HCT116 (cell line): ENCODE measurements at regions not wholly inside any gene's neighbourhood (a gene's known extent, or its start where the extent isn't known, plus 50 kb on each side); places are given as distances from the start of the nearest gene placed in this dataset.

Experiments
- ATAC-seq: fragments of 200-7000 bp; cut with Tn5 transposase; 2 replicates; pipeline ENCODE4 v1.9.1; 2020; ENCODE audit warnings: mild to moderate bottlenecking, moderate library complexity
- BruUV-seq: library from RNA; stranded (reverse); fragments of 400-500 nt; replicated peaks from 2 replicates; lab custom pipeline; 2021; lab: Mats Ljungman, UMichigan
- CTCF ChIA-PET: fragments of 300-600 bp; sonication (Branson Sonifier 250); formaldehyde crosslinking; loops from one replicate; lab custom pipeline; 2021; ENCODE audit warnings: antibody characterized with exemption; lab: Charles Lee
- POLR2A ChIA-PET: fragments of 300-600, 350-600 bp; sonication (Branson Sonifier 250); formaldehyde crosslinking; loops from one replicate; lab custom pipeline; 2021; ENCODE audit warnings: antibody characterized with exemption; lab: Charles Lee
- RAD21 ChIA-PET, 2 experiments: fragments of 300-600 bp; sonication (Branson Sonifier 250); formaldehyde crosslinking; loops; one replicate each; lab custom pipeline; 2023; ENCODE audit warnings: low total read pairs in 2 of 2; ENCODE audit not compliant: uncharacterized antibody in 2 of 2, unreplicated experiment in 2 of 2, low non-redundant PET in 1 of 2; lab: Charles Lee
- DNase-seq: peaks from one replicate; pipeline ENCODE4 v3.0.0-alpha.2; 2010; ENCODE audit warnings: low read depth, low spot score
- H2AFZ ChIP-seq: fragments of 200-600 bp; shearing (Covaris generic), sonication (generic); 2 replicates; pipeline ENCODE4 v1.6.1; 2017; ENCODE audit warnings: low read depth, mixed run types, mixed read lengths, antibody characterized with exemption, low read length; ENCODE audit not compliant: poor library complexity, severe bottlenecking
- H3K27ac ChIP-seq: 2 replicates; pipeline ENCODE4 v1.5.1; 2012; ENCODE audit warnings: low read depth, low read length
- H3K27me3 ChIP-seq: fragments of 200-600 bp; sonication (generic); 2 replicates; pipeline ENCODE4 v1.6.1; 2016; ENCODE audit warnings: mixed run types, low read length, mixed read lengths; ENCODE audit not compliant: insufficient read depth
- H3K36me3 ChIP-seq, 2 experiments: fragments of 200-500 bp in 1 of 2; fragments of 200-600 bp in 1 of 2; sonication (Bioruptor generic) in 1 of 2; sonication (generic) in 1 of 2; 2 replicates each; pipeline versions ENCODE4 v1.5.1 to v1.6.1; 2014 to 2016; ENCODE audit warnings: low read length in 2 of 2, inconsistent platforms in 1 of 2, mixed read lengths in 1 of 2, mixed run types in 1 of 2; ENCODE audit not compliant: insufficient read depth in 2 of 2, control insufficient read depth in 1 of 2
- H3K4me1 ChIP-seq, 2 experiments: fragments of 200-600 bp in 1 of 2; sonication (generic) in 1 of 2; 2 replicates each; pipeline versions ENCODE4 v1.5.1 to v1.6.1; 2012 to 2017; ENCODE audit warnings: low read length in 2 of 2, inconsistent platforms in 1 of 2, mild to moderate bottlenecking in 1 of 2, mixed read lengths in 1 of 2, mixed run types in 1 of 2, moderate library complexity in 1 of 2; ENCODE audit not compliant: insufficient read depth in 2 of 2, control insufficient read depth in 1 of 2
- H3K4me2 ChIP-seq: fragments of 200-600 bp; sonication (generic); 2 replicates; pipeline ENCODE4 v1.6.1; 2017; ENCODE audit warnings: mixed run types, low read length, mixed read lengths
- H3K4me3 ChIP-seq, 2 experiments: fragments of 200-600 bp in 1 of 2; sonication (generic) in 1 of 2; replicated peaks in 1 of 2; 2 replicates each; pipeline ENCODE4 v1.5.1; 2011 to 2016; ENCODE audit warnings: low read length in 2 of 2, control low read depth in 1 of 2, low read depth in 1 of 2, mild to moderate bottlenecking in 1 of 2, mixed read lengths in 1 of 2, mixed run types in 1 of 2
- H3K79me2 ChIP-seq: fragments of 200-600 bp; sonication (generic); 2 replicates; pipeline ENCODE4 v1.6.1; 2017; ENCODE audit warnings: mild to moderate bottlenecking, mixed run types, low read length, moderate library complexity, mixed read lengths; ENCODE audit not compliant: insufficient read depth
- H3K9ac ChIP-seq: fragments of 200-600 bp; sonication (generic); 2 replicates; pipeline ENCODE4 v1.6.1; 2016; ENCODE audit warnings: low read length, mixed read lengths
- H3K9me2 ChIP-seq: fragments of 200-600 bp; sonication (generic), shearing (Covaris generic); 2 replicates; pipeline ENCODE4 v1.6.1; 2017; ENCODE audit warnings: mixed run types, mild to moderate bottlenecking, moderate library complexity; ENCODE audit not compliant: insufficient read depth
- H3K9me3 ChIP-seq, 2 experiments: fragments of 200-500 bp in 1 of 2; fragments of 200-600 bp in 1 of 2; sonication (Bioruptor generic) in 1 of 2; sonication (generic) in 1 of 2; 2 replicates each; pipeline ENCODE4 v1.6.1; 2014 to 2017; ENCODE audit warnings: low read length in 2 of 2, mixed read lengths in 2 of 2, inconsistent platforms in 1 of 2, low read depth in 1 of 2, mild to moderate bottlenecking in 1 of 2, mixed run types in 1 of 2, moderate library complexity in 1 of 2; ENCODE audit not compliant: control insufficient read depth in 1 of 2, insufficient read depth in 1 of 2
- H4K20me1 ChIP-seq: fragments of 200-600 bp; sonication (generic), shearing (Covaris generic); 2 replicates; pipeline ENCODE4 v1.6.1; 2017; ENCODE audit warnings: mixed run types, mild to moderate bottlenecking, moderate library complexity; ENCODE audit not compliant: insufficient read depth
- CBX3 ChIP-seq: IDR thresholded peaks from 2 replicates; pipeline ENCODE4 v1.6.1; 2012; ENCODE audit warnings: low read depth
- CEBPB ChIP-seq: IDR thresholded peaks from 2 replicates; pipeline ENCODE4 v1.6.1; 2012; ENCODE audit warnings: low read depth
- CTCF ChIP-seq, 3 experiments: fragments of 200-600 bp in 1 of 3; sonication (generic) in 1 of 3; IDR thresholded peaks in 2 of 3; conservative IDR thresholded peaks in 1 of 3; 2 replicates each; pipeline ENCODE4 v1.5.1; 2012 to 2017; ENCODE audit warnings: low read depth in 2 of 3, low read length in 2 of 3, antibody characterized with exemption in 1 of 3, borderline replicate concordance in 1 of 3, control low read depth in 1 of 3, mild to moderate bottlenecking in 1 of 3, mixed read lengths in 1 of 3, mixed run types in 1 of 3, moderate library complexity in 1 of 3; ENCODE audit not compliant: insufficient read depth in 1 of 3
- EGR1 ChIP-seq: IDR thresholded peaks from 2 replicates; pipeline ENCODE4 v1.6.1; 2012; ENCODE audit warnings: low read depth
- ELF1 ChIP-seq: IDR thresholded peaks from 2 replicates; pipeline ENCODE4 v1.6.1; 2012; ENCODE audit warnings: low read depth, borderline replicate concordance
- EZH2 ChIP-seq: fragments of 200-600 bp; sonication (generic); IDR thresholded peaks from 2 replicates; pipeline ENCODE4 v1.6.1; 2017; ENCODE audit warnings: antibody characterized with exemption, mixed run types
- EZH2phosphoT487 ChIP-seq: fragments of 200-600 bp; IDR thresholded peaks from 2 replicates; pipeline ENCODE4 v1.6.1; 2018; ENCODE audit warnings: antibody characterized with exemption, borderline replicate concordance
- FOSL1 ChIP-seq: IDR thresholded peaks from 2 replicates; pipeline ENCODE4 v1.6.1; 2012; ENCODE audit warnings: low read depth
- POLR2A ChIP-seq: IDR thresholded peaks from 2 replicates; pipeline ENCODE4 v1.7.0; 2011; ENCODE audit warnings: borderline replicate concordance; ENCODE audit not compliant: insufficient read depth, insufficient read length; ENCODE audit errors: extremely low read depth
- POLR2AphosphoS5 ChIP-seq: IDR thresholded peaks from 2 replicates; pipeline ENCODE4 v1.6.1; 2011; ENCODE audit warnings: mild to moderate bottlenecking, low read depth, low read length, moderate library complexity
- RAD21 ChIP-seq: IDR thresholded peaks from 2 replicates; pipeline ENCODE4 v1.6.1; 2012; ENCODE audit warnings: low read depth, mild to moderate bottlenecking
- SIN3A ChIP-seq: IDR thresholded peaks from 2 replicates; pipeline ENCODE4 v1.6.1; 2012; ENCODE audit warnings: low read depth
- SP1 ChIP-seq: IDR thresholded peaks from 2 replicates; pipeline ENCODE4 v1.6.1; 2012; ENCODE audit warnings: low read depth
- SRF ChIP-seq: IDR thresholded peaks from 2 replicates; pipeline ENCODE4 v1.6.1; 2012; ENCODE audit warnings: low read depth
- TCF7L2 ChIP-seq: IDR thresholded peaks from 2 replicates; pipeline ENCODE4 v1.7.0; 2011; ENCODE audit warnings: borderline replicate concordance, inconsistent platforms; ENCODE audit not compliant: insufficient read depth, insufficient read length; ENCODE audit errors: extremely low read depth
- YY1 ChIP-seq: IDR thresholded peaks from 2 replicates; pipeline ENCODE4 v1.6.1; 2011; ENCODE audit warnings: low read length, low read depth, moderate library complexity, mild to moderate bottlenecking; ENCODE audit not compliant: insufficient replicate concordance; ENCODE audit errors: extremely low read depth
- ZBTB33 ChIP-seq: IDR thresholded peaks from 2 replicates; pipeline ENCODE4 v1.6.1; 2011; ENCODE audit warnings: mild to moderate bottlenecking, low read length, moderate library complexity; ENCODE audit not compliant: insufficient replicate concordance; ENCODE audit errors: extremely low read depth
- ZNF274 ChIP-seq: fragments of 200-500 bp; sonication (Bioruptor generic); IDR thresholded peaks from 2 replicates; pipeline ENCODE4 v1.6.1; 2014; ENCODE audit warnings: mild to moderate bottlenecking, low read depth, low read length, inconsistent platforms
- intact Hi-C: fragments of 100-400 bp; cut with micrococcal nuclease; formaldehyde crosslinking; loops from 2 replicates; pipeline ENCODE4 v1.10.0; 2022
- TF ChIP-seq, protein P1 (sequence below): IDR thresholded peaks from 2 replicates; pipeline ENCODE4 v1.6.1; 2012

- TF ChIP-seq POLR2A (no peak), ZNF274 (no peak), RAD21 (no peak), POLR2AphosphoS5 (no peak), EGR1 (no peak)
- Histone ChIP-seq H3K9me3 (no peaks in the 10 kb centered on the region), H3K9me2 (no peaks in the 10 kb centered on the region), H3K79me2 (no peaks in the 10 kb centered on the region), H3K27ac (no peak overlapping the region), H2AFZ (no peak overlapping the region), H3K4me1 (no peaks in the 10 kb centered on the region), H3K4me2 (no peak overlapping the region), H3K36me3 (no peaks in the 10 kb centered on the region), H3K4me3 (no peak overlapping the region), H3K27me3 (no peaks in the 10 kb centered on the region; the same call in none of the 2 replicates), H3K9ac (no peak overlapping the region), H4K20me1 (no peaks in the 10 kb centered on the region)
- no peak for DNase-seq
- POLR2A ChIA-PET = no interaction called here
- ATAC-seq = no peak
- RAD21 ChIA-PET = no interaction called here
- CTCF ChIA-PET = no interaction called here
- intact Hi-C loops = no loop called here
- BruUV-seq = no TSS peak
These were observed 55.2 kb upstream of the SLC35B4 start for GRCh38 chr7:134371971-134372370.

GRCh38 chr7:134371536-134371935 lies 54.8 kb upstream of the SLC35B4 start:
- Histone ChIP-seq H3K4me3 (no peak overlapping the region), H3K27ac (no peak overlapping the region), H3K4me2 (no peak overlapping the region), H3K9me3 (no peaks in the 10 kb centered on the region), H3K27me3 (no peaks in the 10 kb centered on the region; the same call in none of the 2 replicates), H3K9me2 (no peaks in the 10 kb centered on the region), H3K9ac (no peak overlapping the region), H2AFZ (no peak overlapping the region), H4K20me1 (no peaks in the 10 kb centered on the region), H3K36me3 (no peaks in the 10 kb centered on the region), H3K4me1 (no peaks in the 10 kb centered on the region), H3K79me2 (no peaks in the 10 kb centered on the region)
- intact Hi-C loops = no loop called here
- ATAC-seq (no peak), DNase-seq (no peak)
- ChIA-PET CTCF (no interaction called here), POLR2A (no interaction called here), RAD21 (no interaction called here)
- BruUV-seq = no TSS peak
- TF ChIP-seq CEBPB (no peak), POLR2A (no peak), RAD21 (no peak), EZH2 (no peak), FOSL1 (no peak), YY1 (no peak), CBX3 (no peak), EZH2phosphoT487 (no peak), ZBTB33 (no peak), ELF1 (no peak), ZNF274 (no peak), TCF7L2 (no peak), SIN3A (no peak), SRF (no peak), SP1 (no peak), CTCF (IDR thresholded peaks at IDR 0.05 in 2 of 3, conservative IDR thresholded peaks at IDR 0.05 in 1 of 3; ENCODE audit: borderline replicate concordance in 1 of 3, insufficient read depth in 1 of 3, low read depth in 2 of 3, low read length in 2 of 3) (no peak), EGR1 (no peak)
- TF ChIP-seq, protein P1, sequence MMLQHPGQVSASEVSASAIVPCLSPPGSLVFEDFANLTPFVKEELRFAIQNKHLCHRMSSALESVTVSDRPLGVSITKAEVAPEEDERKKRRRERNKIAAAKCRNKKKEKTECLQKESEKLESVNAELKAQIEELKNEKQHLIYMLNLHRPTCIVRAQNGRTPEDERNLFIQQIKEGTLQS = no peak
